M059J (cell line): ENCODE measurements at regions not wholly inside any gene's neighbourhood (a gene's known extent, or its start where the extent isn't known, plus 50 kb on each side); places are given as distances from the start of the nearest gene placed in this dataset.
"Not testable (repeated sequence)": the region's sequence is repeated elsewhere in the genome, so short reads cannot be mapped to it uniquely, and the experiment has no call there.

Experiments
- DNase-seq: peaks from one replicate; pipeline ENCODE4 v3.0.0-alpha.2; 2012; ENCODE audit warnings: low read depth

DNA sequence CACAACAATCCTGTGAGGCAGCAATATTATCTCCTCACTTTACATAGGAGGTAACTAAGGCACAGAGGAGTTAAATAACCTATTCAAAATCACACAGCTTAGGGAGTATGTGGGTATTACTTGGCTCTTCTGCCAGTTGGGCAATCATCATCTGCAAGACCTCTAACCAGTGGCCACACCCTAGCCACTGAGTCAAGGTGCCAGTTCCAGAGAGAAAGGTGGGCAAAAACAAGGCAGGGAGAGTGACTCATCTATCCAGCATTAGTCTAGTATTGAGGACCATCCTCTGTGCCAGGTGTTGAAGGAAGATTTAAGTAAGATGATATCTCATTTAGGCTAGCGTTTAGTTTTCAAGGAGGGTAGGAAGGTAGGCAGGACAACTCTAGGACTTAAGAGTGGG lies 113.9 kb upstream of the EOLA2 start:
- DNase-seq, result no peak

DNA sequence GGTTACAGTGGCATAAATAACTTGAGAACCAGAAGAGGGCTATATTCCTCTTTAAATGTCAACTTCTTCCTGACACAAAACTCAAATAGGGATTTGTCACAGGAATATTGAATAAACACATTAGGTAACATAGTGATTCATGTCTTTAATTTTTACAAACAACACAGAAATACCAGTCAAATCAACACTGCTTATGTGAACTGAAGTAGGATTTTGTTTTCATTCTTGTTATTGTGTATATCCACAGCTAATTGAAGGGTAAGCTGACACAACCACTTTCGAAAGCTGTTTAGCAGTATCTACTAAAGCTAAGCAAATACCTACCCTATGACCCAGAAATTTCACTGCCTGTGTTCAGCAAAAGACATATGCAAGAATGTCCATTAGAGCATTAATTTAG lies 120.4 kb upstream of the EOLA2 start:
- peak; percentile 45 for DNase-seq

DNA sequence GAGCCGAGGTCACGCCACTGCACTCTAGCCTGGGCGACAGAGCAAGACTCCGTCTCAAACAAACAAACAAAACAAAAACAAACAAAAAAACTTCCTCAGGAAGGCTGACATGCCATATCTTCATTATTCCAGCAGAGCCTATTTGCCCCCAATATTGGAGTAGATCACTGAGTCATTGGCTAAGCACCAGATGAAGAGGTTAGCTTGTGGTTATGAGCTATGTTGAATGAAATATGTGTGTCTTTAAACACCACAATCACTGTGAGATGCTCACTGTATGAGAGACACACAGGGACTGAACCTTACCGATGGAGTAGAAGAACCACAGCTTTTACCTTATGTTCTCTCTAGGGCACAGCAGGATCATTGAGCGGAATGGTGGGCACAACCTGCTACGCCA lies 122.1 kb upstream of the EOLA2 start:
- peak; percentile 83 for DNase-seq

DNA sequence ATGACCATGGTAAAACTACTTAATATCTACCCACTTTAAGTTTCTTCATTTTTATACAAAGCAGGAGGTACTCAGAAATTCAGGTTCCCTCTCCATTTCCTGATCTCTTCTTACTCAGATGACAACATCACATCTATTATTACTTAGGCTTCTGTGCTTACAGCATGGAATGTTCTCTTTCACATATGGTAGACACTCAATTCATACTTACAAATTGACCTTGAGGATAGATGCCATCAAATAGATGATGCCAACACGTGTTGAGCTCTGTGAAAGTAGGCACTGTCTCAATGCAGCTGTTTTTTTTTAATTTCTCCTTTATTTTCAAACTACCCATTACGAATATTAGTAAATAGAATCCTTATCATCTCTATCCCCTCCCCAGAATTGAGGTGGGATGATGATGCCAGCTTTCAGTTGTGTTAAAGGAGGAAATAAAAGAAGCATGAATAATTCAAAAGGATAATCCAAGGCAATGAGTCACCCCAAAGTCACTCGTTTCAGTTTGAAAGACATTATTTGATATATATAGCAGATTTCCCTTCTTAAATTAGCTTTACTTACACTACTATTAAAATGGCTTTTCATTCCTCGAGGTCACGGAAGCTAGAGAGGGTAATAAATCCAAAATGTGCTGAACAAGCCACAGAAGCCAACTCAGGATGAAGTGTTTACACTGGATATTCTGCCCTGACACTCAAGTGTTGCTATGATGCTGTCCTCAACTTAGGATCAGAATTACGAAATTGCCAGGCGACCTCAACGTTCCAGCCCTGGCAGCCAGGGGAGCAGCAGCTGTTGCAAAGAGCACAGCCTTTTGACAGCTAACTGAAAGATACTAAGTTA lies 124.2 kb upstream of the EOLA2 start:
- DNase-seq, result peak; percentile 97

DNA sequence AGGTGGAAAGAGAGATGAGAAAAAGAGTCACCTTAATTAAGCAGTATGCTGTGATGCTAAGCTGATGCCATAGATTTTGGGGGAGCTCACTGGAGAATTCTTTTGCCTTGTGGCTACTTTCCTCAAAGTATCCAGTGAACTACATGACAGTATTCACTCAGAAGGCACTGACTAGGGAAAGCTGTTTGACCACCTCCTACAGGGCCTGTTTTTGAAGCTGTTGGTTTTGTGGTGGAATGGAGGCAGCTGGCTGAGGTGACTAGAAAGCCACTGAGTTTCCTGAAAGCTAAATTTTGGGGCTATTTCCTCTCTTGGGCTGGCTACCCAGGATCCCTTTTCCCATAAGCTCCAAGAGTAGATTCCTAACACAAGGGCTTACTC lies 124.8 kb upstream of the EOLA2 start:
- no peak for DNase-seq

DNA sequence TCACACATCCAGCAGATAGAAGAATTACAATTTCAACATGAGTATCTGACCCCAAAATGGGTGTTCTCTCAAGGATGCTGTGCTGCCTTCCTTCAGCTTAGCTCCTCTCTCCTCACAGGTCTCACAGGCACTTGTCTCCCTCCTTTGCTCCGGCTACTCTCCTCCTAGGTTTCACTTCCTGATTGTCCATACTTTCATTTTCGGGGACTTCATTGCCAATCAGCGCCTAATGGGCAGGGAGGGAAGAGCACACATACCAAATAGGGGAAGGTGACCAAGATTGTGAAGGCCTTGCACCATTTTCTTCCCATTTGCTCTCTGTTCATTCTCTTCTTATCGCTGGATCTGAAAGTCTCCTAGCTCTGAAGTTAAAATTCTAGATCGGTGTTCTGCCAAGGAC lies 125.4 kb upstream of the EOLA2 start:
- DNase-seq, result no peak

DNA sequence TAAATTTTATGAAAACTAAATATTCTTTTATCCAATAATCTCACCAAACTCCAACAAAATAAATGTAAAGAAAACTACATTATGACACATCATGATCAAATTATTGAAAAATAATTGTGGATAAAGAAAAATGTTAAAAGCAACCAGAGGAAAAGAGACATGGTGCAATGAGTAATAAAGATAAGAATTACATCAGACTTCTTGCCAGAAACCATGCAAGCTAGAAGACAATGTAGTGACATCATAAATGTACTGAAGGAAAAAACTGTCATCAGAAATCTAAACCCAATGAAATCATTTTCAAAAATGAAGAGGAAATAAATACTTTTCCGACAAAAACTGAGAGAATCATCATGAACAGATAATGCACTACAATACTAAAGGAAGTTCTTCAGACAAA lies 135.9 kb upstream of the EOLA2 start:
- no peak for DNase-seq

DNA sequence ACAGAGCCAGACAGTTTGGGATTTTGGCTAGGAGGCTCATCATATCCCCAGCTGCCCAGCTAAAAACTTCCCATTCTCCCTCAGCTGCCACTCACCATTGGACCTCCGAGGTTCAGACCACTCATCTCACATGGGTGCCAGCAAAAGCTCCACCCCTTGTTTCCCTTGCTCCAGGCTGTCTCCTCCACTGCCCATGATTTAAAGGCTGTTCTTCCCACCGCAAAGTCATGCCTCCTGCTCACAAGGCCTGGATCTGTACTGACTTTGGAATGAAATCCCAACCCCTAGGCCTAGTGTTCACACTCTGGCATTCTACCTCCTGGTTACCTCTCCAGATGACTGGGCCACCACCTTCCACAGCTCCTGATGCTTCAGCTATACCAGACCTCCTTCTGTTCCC lies 142.2 kb upstream of the EOLA2 start:
- DNase-seq, result no peak

DNA sequence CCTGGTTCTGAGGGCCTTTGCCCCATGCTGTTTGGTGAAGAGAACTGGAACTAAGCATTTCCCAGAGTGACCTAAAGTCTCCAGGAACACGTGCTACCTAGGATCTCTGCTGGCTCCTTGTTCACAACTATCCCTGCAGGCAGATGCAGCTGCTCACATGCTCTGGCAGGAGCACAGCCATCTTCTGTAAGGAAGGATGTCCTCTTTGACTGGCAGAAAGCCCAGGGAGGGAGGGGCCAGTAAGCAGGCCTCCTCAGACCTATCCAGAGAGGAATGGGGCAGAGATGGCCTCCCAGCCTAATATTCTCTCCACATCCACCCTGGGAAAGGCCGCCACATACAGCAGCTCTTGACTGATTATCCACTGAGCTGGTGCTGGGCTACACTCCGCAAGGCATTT lies 142.8 kb upstream of the EOLA2 start:
- DNase-seq, result no peak

DNA sequence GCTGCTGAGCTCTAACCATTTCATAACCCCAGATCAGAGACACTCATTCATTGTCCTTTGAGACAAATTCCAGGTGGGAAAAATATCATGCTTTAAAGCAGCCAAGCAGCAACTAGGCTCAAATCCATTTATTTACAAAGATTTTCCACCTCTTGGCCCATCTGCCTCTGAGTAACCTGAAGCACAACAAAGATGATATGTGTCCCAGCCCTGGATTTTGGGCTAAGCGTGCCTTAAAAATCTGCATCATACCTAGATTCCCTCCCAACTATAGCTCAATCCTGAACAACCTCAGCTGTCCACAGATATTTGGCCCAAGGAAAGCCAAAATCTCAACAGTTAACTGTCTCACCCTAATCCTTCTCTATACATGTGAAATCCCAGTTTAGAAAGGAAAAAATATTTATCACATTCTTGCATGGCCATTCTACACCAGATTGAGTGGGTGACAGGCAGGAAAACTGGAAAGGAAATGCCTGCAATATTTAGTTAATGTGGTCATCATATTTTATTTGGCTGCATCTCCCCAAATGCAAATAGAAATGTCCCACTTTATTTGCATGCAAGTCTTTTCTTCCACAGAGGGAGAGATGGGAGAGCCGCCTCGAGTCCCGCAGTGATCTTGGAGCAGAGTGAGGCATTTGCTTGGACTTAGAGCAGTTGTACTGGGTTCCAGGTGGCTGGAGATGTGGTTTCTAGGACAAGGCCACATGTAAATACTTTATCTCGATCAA lies 146.4 kb upstream of the EOLA2 start:
- peak; percentile 86 for DNase-seq

DNA sequence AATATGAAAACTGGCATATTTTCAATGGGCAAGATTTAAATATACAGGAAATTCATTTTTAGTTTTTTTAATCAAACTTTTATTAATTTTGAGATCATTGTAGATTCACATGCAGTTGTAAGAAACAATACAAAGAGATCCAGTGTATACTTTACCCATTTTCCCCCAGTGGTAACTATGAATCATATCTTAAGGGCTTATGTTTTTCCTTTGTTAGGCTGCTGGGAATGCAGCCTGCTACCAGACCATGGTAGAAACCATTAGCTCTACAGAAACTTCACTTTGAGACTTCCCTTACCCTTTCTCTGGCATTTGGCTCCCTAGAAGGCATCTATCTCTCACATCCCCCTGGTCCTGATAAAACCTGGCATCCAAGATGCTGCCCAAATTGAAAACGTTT lies 147.6 kb upstream of the EOLA2 start:
- peak; percentile 63 for DNase-seq

DNA sequence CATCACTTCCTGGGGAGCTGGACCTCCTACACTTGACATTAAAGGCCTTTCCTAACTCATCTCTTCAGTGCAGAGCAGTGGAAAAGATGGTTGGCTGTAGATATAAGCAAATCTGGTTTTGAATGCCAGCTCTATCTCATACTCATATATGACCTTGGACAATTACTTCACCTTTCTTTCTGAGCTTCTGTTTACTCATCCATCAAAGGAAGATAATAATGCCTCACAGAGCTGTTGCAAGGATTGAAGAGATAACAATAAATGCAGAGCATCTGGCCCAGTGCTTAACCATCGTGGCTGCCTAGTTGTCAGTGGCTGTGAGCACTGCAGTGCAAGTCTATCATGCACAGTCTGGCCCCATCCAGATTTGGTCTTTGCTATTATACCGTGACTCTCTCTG lies 148.1 kb upstream of the EOLA2 start:
- DNase-seq, result no peak

DNA sequence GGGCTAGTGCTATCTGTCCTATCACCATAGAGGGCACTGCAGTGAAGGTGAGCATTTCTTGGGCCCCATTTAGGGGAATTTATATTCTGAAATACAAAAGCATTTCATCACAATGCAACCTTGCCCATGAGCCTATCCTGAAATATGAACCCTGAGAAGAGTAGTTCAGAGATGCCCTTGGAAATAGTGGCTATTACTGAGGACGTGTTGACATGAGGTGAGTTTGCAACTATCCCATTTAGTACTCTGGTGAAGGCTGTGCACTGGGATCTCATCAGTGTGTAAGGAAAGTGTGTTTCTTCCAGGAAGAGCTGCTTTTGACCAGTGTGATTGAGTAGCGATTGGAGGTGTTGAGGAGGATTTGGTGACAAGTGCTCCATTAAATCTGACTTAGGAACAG lies 149.3 kb upstream of the EOLA2 start:
- DNase-seq, result no peak

DNA sequence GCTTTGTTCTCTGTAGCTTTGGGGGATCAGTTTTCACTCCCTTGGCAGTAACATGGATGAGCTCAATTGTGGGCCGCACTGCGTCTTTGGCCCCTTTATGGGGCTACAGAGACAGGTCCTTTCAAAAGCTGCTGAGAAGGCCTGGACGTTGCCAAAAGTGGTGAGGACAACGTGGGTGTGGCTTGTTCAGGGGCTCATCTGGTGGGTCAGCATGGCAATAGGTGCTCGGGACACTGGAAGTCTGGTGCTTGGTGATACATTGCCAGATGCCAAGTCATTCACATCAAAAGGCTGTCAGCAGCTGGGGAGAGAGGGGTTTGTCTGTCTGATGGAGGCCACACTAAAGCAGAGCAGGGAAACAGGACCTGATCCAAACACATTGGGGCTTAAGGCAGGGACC lies 149.8 kb upstream of the EOLA2 start:
- DNase-seq, result no peak

DNA sequence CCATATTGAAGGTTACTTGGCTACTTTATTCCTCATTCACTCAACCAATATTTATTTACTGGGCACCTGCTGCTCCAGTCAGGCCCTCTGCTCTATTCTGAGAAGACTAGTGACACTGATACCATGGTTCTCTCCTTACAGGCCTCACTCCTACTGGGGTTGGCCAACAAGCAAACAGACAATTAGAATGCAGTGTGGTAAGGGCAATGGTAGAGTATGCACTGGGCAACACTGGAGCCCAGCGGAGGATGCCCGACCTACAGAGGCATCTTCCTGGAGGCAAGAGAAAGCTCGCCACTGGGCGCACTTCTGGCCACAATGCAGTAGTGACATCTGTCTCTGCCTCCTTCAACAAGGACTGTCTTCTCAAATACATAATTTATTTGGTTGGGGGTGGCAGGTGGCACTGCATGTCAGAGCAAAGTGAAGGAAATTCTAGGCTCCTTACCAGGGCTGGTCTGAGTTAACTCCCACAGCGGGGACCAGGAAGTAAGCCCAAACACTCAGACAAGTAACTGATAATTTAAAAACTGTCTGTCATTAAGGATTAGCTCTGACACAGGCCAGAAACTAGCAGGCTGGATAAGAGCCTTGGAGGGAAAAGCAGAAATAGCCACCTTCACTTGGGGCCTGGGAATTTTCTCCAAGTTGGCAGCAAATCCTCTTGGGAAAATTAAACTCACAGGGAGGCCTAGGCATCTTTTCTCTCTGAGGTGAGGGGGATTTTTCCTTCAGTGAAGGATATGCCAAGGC lies 150.7 kb upstream of the EOLA2 start:
- no peak for DNase-seq

DNA sequence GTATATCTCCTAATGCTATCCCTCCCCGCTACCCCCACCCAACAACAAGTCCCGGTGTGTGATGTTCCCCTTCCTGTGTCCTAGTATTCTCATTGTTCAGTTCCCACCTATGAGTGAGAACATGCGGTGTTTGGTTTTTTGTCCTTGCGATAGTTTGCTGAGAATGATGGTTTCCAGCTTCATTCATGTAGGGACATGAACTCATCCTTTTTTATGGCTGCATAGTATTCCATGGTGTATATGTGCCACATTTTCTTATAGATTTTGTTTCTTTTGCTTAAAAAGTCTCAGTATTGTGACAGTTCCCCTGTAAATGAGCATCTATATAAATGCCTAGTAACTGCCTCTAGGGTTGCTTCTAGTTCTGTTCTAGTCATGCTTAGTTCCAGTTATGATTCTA lies 153.0 kb upstream of the EOLA2 start:
- not testable (repeated sequence) for DNase-seq

DNA sequence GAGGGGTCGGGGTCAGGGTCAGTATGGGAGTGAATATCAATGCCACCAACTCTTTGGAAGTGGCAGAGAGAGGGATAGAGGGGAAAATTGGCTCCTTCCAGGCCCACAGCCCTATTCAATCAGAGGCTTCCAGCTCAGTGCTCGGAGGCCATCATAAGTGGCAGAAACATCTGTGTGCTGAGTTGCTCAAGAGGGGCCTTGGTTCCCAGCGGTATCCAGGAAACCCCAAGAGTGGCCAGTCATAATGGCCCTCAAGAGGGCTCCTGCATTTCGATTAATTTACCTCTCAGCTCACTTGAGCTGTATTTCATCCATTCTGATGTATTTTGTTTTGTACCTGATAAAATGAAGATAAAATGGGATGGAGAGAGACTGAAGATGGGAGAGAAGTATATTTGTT lies 154.3 kb upstream of the EOLA2 start:
- DNase-seq, result no peak

DNA sequence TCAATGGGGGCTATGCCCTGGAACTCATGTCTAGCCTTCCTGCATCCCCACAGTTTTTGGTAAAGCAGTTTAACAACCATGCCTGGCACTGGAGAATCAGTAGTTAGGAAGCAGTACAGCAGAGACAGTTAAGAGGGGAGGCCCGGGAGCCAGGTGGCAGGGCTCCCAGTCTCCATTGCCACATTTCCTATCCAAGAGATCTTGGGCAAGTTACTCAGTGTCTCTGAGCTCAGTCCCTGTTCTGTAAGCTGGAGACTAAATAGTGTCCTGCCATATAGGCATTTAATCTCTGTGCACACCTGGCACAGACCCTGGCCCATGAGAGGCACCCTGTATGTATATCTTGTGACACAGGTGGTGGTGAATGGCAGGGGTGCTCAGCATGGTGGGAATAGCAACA lies 156.1 kb upstream of the EOLA2 start:
- no peak for DNase-seq

DNA sequence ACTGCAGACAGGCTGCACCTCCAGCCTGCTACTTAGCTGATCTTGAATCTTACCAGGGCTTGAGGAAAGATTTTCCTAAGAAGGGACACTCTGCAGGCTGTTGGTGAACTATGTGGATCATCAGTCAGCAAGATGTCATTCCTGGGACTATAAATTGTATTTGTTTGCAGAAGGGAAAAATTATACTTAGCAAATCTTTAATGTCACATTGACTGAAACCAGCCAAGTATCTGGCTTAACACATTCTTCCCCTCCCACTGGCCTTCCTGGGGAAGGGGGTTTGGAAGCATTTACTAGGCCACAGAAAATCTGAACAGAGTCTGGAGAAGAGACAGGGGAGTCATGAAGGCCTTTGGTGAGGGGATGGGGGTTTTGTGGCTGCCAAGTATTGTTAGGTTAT lies 156.7 kb upstream of the EOLA2 start:
- peak; percentile 17 for DNase-seq

DNA sequence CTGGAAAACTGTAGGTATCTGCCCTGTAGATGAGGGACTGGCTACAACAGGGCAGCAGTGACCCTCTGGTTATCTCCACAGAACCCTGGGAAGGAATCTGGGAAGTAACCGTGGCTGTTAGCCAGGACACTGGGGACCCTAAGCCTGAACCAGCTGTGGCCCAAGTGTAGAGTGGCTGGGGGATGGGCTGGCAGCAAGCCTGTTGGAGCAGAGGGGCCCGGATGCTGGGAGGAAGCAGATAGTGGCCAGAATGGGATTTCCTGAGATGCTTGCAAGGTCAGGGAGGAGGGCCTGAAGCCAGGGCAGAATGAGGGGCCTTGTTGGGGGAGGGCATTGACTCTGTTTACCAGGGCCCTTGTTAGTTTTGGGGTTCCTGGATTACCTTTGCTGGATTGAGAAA lies 161.0 kb upstream of the EOLA2 start:
- DNase-seq, result no peak

DNA sequence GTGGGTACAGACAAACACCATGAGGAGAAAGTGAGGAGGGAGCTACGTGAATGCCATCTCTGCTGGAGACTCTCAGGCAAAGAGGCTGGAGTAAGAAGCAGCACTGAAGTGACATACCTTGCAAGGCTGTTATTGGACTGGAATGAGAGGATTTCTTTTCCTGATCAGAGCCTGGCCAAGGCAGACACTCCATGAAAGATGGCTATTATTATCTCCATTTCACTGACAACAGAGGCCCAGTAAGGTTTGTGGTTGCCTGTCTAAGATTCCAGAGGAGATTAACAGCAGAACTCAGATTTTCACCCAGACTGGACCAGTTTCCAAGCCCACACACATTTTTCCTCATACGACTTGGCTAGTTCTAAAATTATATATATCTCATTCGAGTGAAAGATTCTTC lies 162.0 kb upstream of the EOLA2 start:
- no peak for DNase-seq

DNA sequence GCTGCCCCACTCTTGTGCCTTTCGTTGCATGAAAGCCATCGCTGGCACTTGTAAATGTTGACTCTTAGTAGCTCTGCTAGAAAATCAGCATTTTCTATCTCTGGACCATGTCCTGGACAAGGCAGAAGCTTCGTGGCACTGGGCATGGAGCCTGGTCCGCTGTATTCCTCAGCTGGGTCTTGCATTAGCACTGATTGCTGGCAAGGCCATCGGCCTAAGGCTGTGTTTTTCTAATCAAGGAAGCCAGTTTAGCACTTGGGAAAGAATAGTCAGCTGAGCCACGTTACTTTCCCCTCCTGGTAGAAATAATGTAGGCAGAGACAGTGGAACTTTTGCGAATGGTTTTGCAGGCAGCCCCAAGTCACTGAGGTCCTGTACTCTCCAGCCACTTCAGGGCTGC lies 180.2 kb upstream of the EOLA2 start:
- no peak for DNase-seq

DNA sequence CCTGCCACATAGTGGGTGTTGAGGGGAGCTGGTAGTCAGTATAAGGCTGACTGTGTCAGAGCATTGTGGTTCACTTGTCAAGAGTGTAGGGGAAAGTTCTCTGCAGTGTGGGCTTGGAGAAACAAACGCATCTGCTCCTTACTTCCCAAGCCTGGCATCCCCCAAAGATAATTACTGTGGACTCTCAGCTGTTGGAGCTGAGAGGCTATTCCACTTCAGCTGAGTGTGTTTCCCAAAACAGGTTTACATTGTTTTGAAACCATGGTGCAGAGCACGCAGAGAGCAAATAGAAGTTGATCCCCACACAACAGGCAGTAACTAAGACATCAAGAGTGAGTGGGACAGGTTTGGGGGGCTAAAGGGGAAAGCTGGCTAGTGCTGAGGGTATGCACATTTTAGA lies 181.0 kb upstream of the EOLA2 start:
- no peak for DNase-seq
